Neuronal stem cell (in vitro differentiated cells): ENCODE measurements at regions not wholly inside any gene's neighbourhood (a gene's known extent, or its start where the extent isn't known, plus 50 kb on each side); places are given as distances from the start of the nearest gene placed in this dataset.

Experiments used
- DNase-seq: peaks from one replicate; pipeline ENCODE4 v3.0.0-alpha.2; 2013; ENCODE audit warnings: low spot score
- H2AFZ ChIP-seq: one replicate; pipeline ENCODE4 v1.6.1; 2013; ENCODE audit warnings: mild to moderate bottlenecking, low read length, inconsistent platforms
- H2AK5ac ChIP-seq: 2 replicates; pipeline ENCODE4 v1.6.1; 2013; ENCODE audit warnings: low read depth, mild to moderate bottlenecking, inconsistent platforms, low read length, moderate library complexity, mixed read lengths
- H2BK120ac ChIP-seq: 2 replicates; pipeline ENCODE4 v1.6.1; 2013; ENCODE audit warnings: low read depth, mild to moderate bottlenecking, inconsistent platforms, low read length, moderate library complexity, mixed read lengths
- H2BK12ac ChIP-seq: one replicate; pipeline ENCODE4 v1.6.1; 2013; ENCODE audit warnings: low read length, inconsistent platforms
- H2BK15ac ChIP-seq: 2 replicates; pipeline ENCODE4 v1.6.1; 2013; ENCODE audit warnings: mild to moderate bottlenecking, low read length, inconsistent platforms, mixed read lengths
- H2BK5ac ChIP-seq: one replicate; pipeline ENCODE4 v1.6.1; 2013; ENCODE audit warnings: inconsistent platforms, mild to moderate bottlenecking, low read length, moderate library complexity
- H3K14ac ChIP-seq: one replicate; pipeline ENCODE4 v1.6.1; 2013; ENCODE audit warnings: low read length, inconsistent platforms
- H3K18ac ChIP-seq: 2 replicates; pipeline ENCODE4 v1.6.1; 2013; ENCODE audit warnings: low read length, inconsistent platforms
- H3K23ac ChIP-seq: 2 replicates; pipeline ENCODE4 v1.6.1; 2013; ENCODE audit warnings: low read depth, mild to moderate bottlenecking, mixed read lengths, low read length, inconsistent platforms; ENCODE audit not compliant: poor library complexity
- H3K27ac ChIP-seq: replicated peaks from 3 replicates; pipeline ENCODE4 v1.5.1; 2013; ENCODE audit warnings: low read length, inconsistent platforms
- H3K27me3 ChIP-seq, 3 experiments: 2 replicates each; pipeline ENCODE4 v1.6.1; 2013; ENCODE audit warnings: low read length in 3 of 3, mild to moderate bottlenecking in 2 of 3, inconsistent platforms in 1 of 3, low read depth in 1 of 3, mixed read lengths in 1 of 3, moderate library complexity in 1 of 3; ENCODE audit not compliant: control insufficient read depth in 3 of 3, insufficient read depth in 3 of 3
- H3K36me3 ChIP-seq, 2 donors: replicated peaks in 1 of 2; 2 replicates each; pipeline ENCODE4 v1.6.1; 2013; ENCODE audit warnings: low read length in 2 of 2; ENCODE audit not compliant: control insufficient read depth in 2 of 2, insufficient read depth in 2 of 2
- H3K4ac ChIP-seq: 2 replicates; pipeline ENCODE4 v1.6.1; 2013; ENCODE audit warnings: inconsistent platforms, mild to moderate bottlenecking, low read length, moderate library complexity
- H3K4me1 ChIP-seq, 2 donors: 1 replicate in 1 of 2; 2 replicates in 1 of 2; pipeline ENCODE4 v1.6.1; 2013; ENCODE audit warnings: low read length in 2 of 2, low read depth in 1 of 2; ENCODE audit not compliant: control insufficient read depth in 2 of 2, insufficient read depth in 1 of 2
- H3K4me2 ChIP-seq: one replicate; pipeline ENCODE4 v1.6.1; 2013; ENCODE audit warnings: mild to moderate bottlenecking, low read length, inconsistent platforms; ENCODE audit not compliant: insufficient read depth, poor library complexity, severe bottlenecking
- H3K4me3 ChIP-seq, 2 donors: 2 replicates each; pipeline ENCODE4 v1.5.1; 2013; ENCODE audit warnings: low read length in 2 of 2, mild to moderate bottlenecking in 2 of 2, inconsistent platforms in 1 of 2, moderate library complexity in 1 of 2
- H3K79me1 ChIP-seq: one replicate; pipeline ENCODE4 v1.6.1; 2013; ENCODE audit warnings: low read depth, mild to moderate bottlenecking, inconsistent platforms, low read length, moderate library complexity
- H3K9ac ChIP-seq: one replicate; pipeline ENCODE4 v1.6.1; 2013; ENCODE audit warnings: mild to moderate bottlenecking, low read depth, low read length, inconsistent platforms; ENCODE audit not compliant: poor library complexity
- H3K9me3 ChIP-seq, 2 donors: replicated peaks in 1 of 2; 2 replicates each; pipeline versions ENCODE3 to v1.6.1; 2013; ENCODE audit warnings: low read length in 2 of 2, mild to moderate bottlenecking in 2 of 2, inconsistent platforms in 1 of 2, low read depth in 1 of 2, mixed read lengths in 1 of 2, moderate library complexity in 1 of 2; ENCODE audit not compliant: control insufficient read depth in 2 of 2, insufficient read depth in 1 of 2
- H4K8ac ChIP-seq: one replicate; pipeline ENCODE4 v1.6.1; 2013; ENCODE audit warnings: low read depth, mild to moderate bottlenecking, inconsistent platforms, low read length, moderate library complexity
- H4K91ac ChIP-seq: one replicate; pipeline ENCODE4 v1.6.1; 2013; ENCODE audit warnings: low read length, low read depth, mild to moderate bottlenecking, inconsistent platforms; ENCODE audit not compliant: poor library complexity
- WGBS, 2 donors: extraction: QIAGEN DNeasy Blood & Tissue Kit; methylation state at CpG; one replicate each; pipeline ENCODE4 v1.1.7; 2013; ENCODE audit warnings: missing lambda C conversion rate in 2 of 2, mixed read lengths in 1 of 2; ENCODE audit not compliant: insufficient read length in 2 of 2, insufficient replicate concordance in 1 of 2; ENCODE audit errors: extremely low coverage in 2 of 2; 5-methylcytosine and 5-hydroxymethylcytosine counted together

DNA sequence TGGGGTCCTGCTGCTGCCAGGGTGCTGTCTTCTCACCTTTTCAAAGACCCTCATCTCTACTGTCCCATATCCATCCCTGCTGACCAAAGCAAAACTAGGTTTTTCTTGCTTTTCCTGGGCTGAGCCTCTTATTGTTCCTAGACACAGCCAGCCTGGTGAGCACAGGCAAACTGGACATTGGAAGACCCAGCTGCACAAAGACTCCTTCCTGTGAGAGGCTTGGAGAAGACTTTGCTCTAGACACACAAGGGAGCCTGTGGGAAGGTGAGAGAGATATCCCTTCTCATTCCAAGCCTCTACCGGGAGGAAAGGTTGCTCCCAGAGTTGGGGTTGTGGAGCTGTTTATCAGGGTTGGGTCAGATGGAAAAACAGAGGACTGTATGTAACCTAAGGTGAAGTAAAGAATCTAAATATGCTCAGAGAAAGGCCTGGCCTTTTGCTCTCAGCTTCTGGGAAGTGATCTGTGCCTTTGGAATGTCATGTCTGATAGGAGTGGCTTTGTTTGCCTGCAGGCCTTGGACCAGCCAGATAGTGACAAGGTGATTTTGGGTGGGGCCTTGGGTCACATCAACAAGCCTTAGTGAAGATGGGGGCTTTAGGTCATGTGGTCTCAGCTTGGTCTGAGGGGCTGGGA, 87.6 kb upstream of the RUNX1 start:
- no CpG with 5 or more reads among the region's 1 CpG for WGBS, 2 donors
- Histone ChIP-seq H2AFZ (no peak overlapping the region), H3K18ac (peak overlapping the region; percentile 57), H3K23ac (no peak overlapping the region), H3K27me3 (no peaks in the 10 kb centered on the region), H2BK5ac (no peak overlapping the region), H3K27ac (no peak overlapping the region), H2AK5ac (no peak overlapping the region), H3K4ac (no peak overlapping the region), H3K4me2 (no peak overlapping the region), H2BK15ac (no peak overlapping the region), H3K9me3 (no peaks in the 10 kb centered on the region), H3K4me3 (no peak overlapping the region), H3K36me3 (no peaks in the 10 kb centered on the region), H3K14ac (peak overlapping the region; percentile 44), H3K9ac (no peak overlapping the region), H2BK120ac (no peak overlapping the region), H4K91ac (no peak overlapping the region), H4K8ac (no peak overlapping the region), H3K4me1 (peaks cover 0 to 9% of the 10 kb centered on the region in 2 donors), H2BK12ac (no peak overlapping the region), H3K79me1 (no peaks in the 10 kb centered on the region)
- no peak for DNase-seq

DNA sequence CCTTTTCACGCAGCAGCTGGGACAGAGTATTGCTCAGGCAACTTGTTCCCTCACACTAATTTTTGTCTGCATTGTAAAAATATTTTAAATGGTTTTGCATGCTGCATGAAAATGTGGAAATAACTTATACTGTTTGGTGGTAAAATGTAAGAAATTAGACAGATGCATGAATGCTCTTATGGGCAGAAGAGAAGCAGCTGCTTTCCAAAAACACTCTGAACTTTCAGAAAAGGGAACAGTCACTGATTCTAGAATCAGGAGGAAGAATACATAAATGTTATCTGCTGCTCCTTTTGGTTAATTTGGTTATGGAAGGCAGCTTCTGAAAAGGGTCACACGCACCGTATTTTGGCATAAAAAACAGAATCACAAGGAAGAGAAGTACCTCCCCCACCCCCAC, 87.0 kb upstream of the RUNX1 start:
- H3K4me2 ChIP-seq, result no peak overlapping the region
- no peak overlapping the region for H2BK5ac ChIP-seq
- no peak for DNase-seq
- H3K9ac ChIP-seq, result no peak overlapping the region
- no CpG with 5 or more reads among the region's 3 CpGs for WGBS, 2 donors
- no peak overlapping the region for H3K27ac ChIP-seq
- H4K8ac ChIP-seq, result no peak overlapping the region
- H3K4me3 ChIP-seq, result no peak overlapping the region
- no peaks in the 10 kb centered on the region for H3K79me1 ChIP-seq
- no peak overlapping the region for H2BK15ac ChIP-seq
- no peak overlapping the region for H4K91ac ChIP-seq
- no peak overlapping the region for H3K4ac ChIP-seq
- no peak overlapping the region for H2AK5ac ChIP-seq
- H3K14ac ChIP-seq, result no peak overlapping the region
- no peak overlapping the region for H2BK120ac ChIP-seq
- H3K27me3 ChIP-seq, result no peaks in the 10 kb centered on the region
- H3K36me3 ChIP-seq, result no peaks in the 10 kb centered on the region
- H3K9me3 ChIP-seq, result no peaks in the 10 kb centered on the region
- H2AFZ ChIP-seq, result no peak overlapping the region
- peak overlapping the region; percentile 57 for H3K18ac ChIP-seq
- no peak overlapping the region for H3K23ac ChIP-seq
- no peak overlapping the region for H2BK12ac ChIP-seq
- peaks cover 0 to 9% of the 10 kb centered on the region in 2 donors for H3K4me1 ChIP-seq

DNA sequence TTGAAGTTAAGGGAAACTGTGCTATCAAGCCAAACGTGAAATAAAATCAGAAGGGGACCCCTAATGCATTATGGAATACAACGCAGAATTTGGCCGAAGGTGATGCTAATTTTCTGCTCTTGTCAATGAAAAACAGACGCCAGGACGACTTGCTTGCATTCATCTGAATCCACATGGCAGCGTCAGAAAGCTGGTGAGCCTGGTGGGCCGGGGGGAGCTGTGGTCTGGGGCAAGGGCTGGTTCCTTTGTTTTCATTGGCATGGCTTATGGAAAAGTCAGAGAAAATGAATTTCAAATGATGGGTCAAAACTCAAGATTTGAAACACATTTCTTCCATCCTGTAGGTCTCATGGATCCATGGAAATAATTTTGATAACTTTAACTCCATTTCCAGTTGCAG, 86.4 kb upstream of the RUNX1 start:
- Histone ChIP-seq H3K36me3 (no peaks in the 10 kb centered on the region), H3K4ac (no peak overlapping the region), H2AFZ (no peak overlapping the region), H3K4me3 (no peak overlapping the region), H2BK12ac (no peak overlapping the region), H4K8ac (no peak overlapping the region), H4K91ac (no peak overlapping the region), H3K27me3 (no peaks in the 10 kb centered on the region), H3K9me3 (no peaks in the 10 kb centered on the region), H3K9ac (no peak overlapping the region), H2BK15ac (no peak overlapping the region), H2BK5ac (no peak overlapping the region), H3K23ac (no peak overlapping the region), H3K4me2 (no peak overlapping the region), H3K18ac (no peak overlapping the region), H3K79me1 (no peaks in the 10 kb centered on the region), H3K27ac (no peak overlapping the region), H3K14ac (no peak overlapping the region), H3K4me1 (peaks cover 0 to 9% of the 10 kb centered on the region in 2 donors), H2BK120ac (no peak overlapping the region), H2AK5ac (no peak overlapping the region)
- no peak for DNase-seq
- WGBS, 2 donors, result no CpG with 5 or more reads among the region's 7 CpGs

DNA sequence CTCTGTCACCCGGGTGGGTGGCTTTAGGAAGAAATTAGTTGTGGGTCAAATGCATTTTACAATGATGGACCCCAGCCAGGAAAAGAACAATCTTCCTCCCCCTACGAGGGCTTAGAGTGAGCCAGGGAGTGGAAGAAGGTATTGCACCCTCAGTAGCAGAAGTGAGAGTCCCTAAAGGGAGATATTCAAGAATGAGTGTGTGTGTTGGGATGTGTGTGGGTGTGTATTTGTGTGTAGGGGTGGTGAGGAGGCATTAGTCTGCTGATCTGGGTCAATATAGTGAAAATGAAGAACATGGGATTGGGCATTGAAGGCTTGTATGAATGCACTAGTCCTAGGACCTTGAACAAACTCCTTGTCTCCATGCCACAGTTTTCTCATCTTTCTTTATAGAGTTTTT, 85.2 kb upstream of the RUNX1 start:
- DNase-seq, result no peak
- Histone ChIP-seq H3K9me3 (no peaks in the 10 kb centered on the region), H3K4me1 (peaks cover 0 to 9% of the 10 kb centered on the region in 2 donors), H4K91ac (no peak overlapping the region), H3K23ac (no peak overlapping the region), H2BK15ac (no peak overlapping the region), H3K79me1 (no peaks in the 10 kb centered on the region), H3K4me2 (no peak overlapping the region), H3K18ac (no peak overlapping the region), H3K4ac (no peak overlapping the region), H2BK12ac (no peak overlapping the region), H3K27me3 (no peaks in the 10 kb centered on the region), H3K27ac (no peak overlapping the region), H3K36me3 (no peaks in the 10 kb centered on the region), H2AK5ac (no peak overlapping the region), H2BK5ac (no peak overlapping the region), H2BK120ac (no peak overlapping the region), H2AFZ (no peak overlapping the region), H3K14ac (no peak overlapping the region), H3K9ac (no peak overlapping the region), H3K4me3 (no peak overlapping the region), H4K8ac (no peak overlapping the region)
- WGBS, 2 donors, result no CpG with 5 or more reads among the region's 2 CpGs
